Left lung (tissue), 4 donors: ENCODE measurements at regions not wholly inside any gene's neighbourhood (a gene's known extent, or its start where the extent isn't known, plus 50 kb on each side); places are given as distances from the start of the nearest gene placed in this dataset.

ENCODE experiments used
- ATAC-seq: fragments of 200-7000 bp; cut with Tn5 transposase; one replicate; pipeline ENCODE4 v1.9.1; 2020; ENCODE audit warnings: moderate library complexity
- DNase-seq, 4 donors: peaks; one replicate each; pipeline ENCODE4 v3.0.0-alpha.2; 2013 to 2020
- H3K27ac ChIP-seq, 2 donors: fragments of 200-600 bp; sonication (generic) in 1 of 2; one replicate each; pipeline versions ENCODE4 v1.5.0 to v1.8.0; 2020 to 2021
- H3K27me3 ChIP-seq, 2 donors: fragments of 200-600 bp; sonication (generic) in 1 of 2; one replicate each; pipeline versions ENCODE4 v1.5.0 to v1.8.0; 2020 to 2021
- H3K36me3 ChIP-seq, 2 donors: fragments of 200-600 bp; sonication (generic) in 1 of 2; one replicate each; pipeline versions ENCODE4 v1.5.0 to v1.8.0; 2020 to 2021
- H3K4me1 ChIP-seq, 2 donors: fragments of 200-600 bp; one replicate each; pipeline ENCODE4 v1.8.0; 2021
- H3K4me3 ChIP-seq, 2 donors: fragments of 200-600 bp; sonication (generic) in 1 of 2; one replicate each; pipeline versions ENCODE4 v1.5.0 to v1.8.0; 2020 to 2021; ENCODE audit warnings: mild to moderate bottlenecking in 1 of 2
- H3K9me3 ChIP-seq, 2 donors: fragments of 200-600 bp; sonication (generic) in 1 of 2; one replicate each; pipeline versions ENCODE4 v1.5.0 to v1.8.0; 2020 to 2021
- intact Hi-C, 2 donors: fragments of 100-400 bp; cut with DNase I; formaldehyde crosslinking; loops; one replicate each; pipeline versions ENCODE4 v1.11.2 to v1.14.2; 2022
- TF ChIP-seq, protein P1 (sequence below), 2 donors: fragments of 200-600 bp; sonication (generic) in 1 of 2; IDR thresholded peaks; one replicate each; pipeline versions ENCODE4 v1.5.0 to v1.8.0; 2021; ENCODE audit warnings: antibody characterized with exemption in 2 of 2
- donor health status: DM: no; HTN: yes; CAD: no.
- donor health status: DM: no; HTN: no; CAD: no.

DNA sequence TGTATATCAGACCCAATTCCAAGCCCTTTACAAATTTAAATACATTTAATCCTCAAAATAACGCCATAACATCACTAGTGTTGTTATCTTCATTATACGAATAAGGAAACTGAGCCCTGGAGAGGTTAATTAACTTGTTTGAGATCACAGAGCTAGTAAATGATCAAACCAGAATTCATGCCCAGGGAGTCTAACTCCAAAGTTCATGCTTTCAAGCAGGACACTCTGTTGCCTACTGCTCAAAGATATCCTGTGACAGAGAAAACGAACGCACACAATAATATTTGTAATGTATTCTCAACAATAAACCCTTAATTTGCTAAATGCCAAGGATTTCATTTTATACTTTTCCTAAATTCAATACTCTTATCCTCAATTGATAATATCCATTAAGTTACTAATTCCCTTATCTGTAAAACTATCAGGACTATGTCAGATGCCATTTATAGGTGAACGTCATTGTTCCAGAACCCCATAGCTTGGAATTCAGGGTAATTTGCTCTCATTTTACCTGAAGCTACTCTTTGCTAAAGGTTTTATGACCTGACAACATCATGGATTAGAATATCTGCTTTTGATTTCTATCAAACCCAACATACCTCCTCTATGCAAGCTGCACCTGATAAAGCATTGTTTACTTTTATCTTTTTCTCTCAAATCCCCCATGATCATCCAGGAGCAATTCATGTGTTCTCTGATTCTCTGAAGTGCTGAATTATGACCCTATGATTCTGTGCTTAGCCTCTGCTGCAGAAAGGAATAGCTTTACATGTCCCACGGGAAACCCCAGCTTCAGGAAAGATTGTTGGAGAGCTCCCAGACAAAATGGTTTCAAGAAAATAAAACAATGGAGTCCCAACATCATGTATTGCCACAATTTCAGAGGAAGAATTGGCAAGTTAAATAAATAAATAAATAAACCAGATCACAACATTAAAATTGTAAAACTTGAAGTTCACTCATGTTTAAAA, 150.2 kb upstream of the CDK1 start:
- intact Hi-C loops: no loop called here
- DNase-seq (no peak), ATAC-seq (no peak)
- Histone ChIP-seq H3K4me1 (no peaks in the 10 kb centered on the region), H3K36me3 (no peaks in the 10 kb centered on the region), H3K4me3 (no peak overlapping the region), H3K27me3 (peaks cover 0 to 3% of the 10 kb centered on the region in 2 donors), H3K9me3 (no peaks in the 10 kb centered on the region), H3K27ac (no peak overlapping the region)
- TF ChIP-seq, protein P1, sequence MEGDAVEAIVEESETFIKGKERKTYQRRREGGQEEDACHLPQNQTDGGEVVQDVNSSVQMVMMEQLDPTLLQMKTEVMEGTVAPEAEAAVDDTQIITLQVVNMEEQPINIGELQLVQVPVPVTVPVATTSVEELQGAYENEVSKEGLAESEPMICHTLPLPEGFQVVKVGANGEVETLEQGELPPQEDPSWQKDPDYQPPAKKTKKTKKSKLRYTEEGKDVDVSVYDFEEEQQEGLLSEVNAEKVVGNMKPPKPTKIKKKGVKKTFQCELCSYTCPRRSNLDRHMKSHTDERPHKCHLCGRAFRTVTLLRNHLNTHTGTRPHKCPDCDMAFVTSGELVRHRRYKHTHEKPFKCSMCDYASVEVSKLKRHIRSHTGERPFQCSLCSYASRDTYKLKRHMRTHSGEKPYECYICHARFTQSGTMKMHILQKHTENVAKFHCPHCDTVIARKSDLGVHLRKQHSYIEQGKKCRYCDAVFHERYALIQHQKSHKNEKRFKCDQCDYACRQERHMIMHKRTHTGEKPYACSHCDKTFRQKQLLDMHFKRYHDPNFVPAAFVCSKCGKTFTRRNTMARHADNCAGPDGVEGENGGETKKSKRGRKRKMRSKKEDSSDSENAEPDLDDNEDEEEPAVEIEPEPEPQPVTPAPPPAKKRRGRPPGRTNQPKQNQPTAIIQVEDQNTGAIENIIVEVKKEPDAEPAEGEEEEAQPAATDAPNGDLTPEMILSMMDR (IDR thresholded peaks at IDR 0.05): no peak

GRCh38 chr10:60626037-60626436, 152.2 kb upstream of the CDK1 start:
- Histone ChIP-seq H3K27me3 (peaks cover 0 to 3% of the 10 kb centered on the region in 2 donors), H3K9me3 (no peaks in the 10 kb centered on the region), H3K4me1 (no peaks in the 10 kb centered on the region), H3K36me3 (no peaks in the 10 kb centered on the region), H3K4me3 (no peak overlapping the region), H3K27ac (no peak overlapping the region)
- TF ChIP-seq, protein P1 (IDR thresholded peaks at IDR 0.05): no peak
- intact Hi-C loops: no loop called here
- ATAC-seq (no peak), DNase-seq (no peak)

- Histone ChIP-seq H3K9me3 (no peaks in the 10 kb centered on the region), H3K4me3 (no peak overlapping the region), H3K27me3 (no peaks in the 10 kb centered on the region), H3K27ac (no peak overlapping the region), H3K4me1 (no peaks in the 10 kb centered on the region), H3K36me3 (no peaks in the 10 kb centered on the region)
- ATAC-seq (no peak), DNase-seq (no peak)
- intact Hi-C loops: no loop called here
- TF ChIP-seq, protein P1 (IDR thresholded peaks at IDR 0.05): no peak
Observed at GRCh38 chr10:60623627-60624026, 154.7 kb upstream of the CDK1 start.

- H3K9me3 ChIP-seq: no peaks in the 10 kb centered on the region
- H3K4me1 ChIP-seq: no peaks in the 10 kb centered on the region
- H3K27ac ChIP-seq: no peak overlapping the region
- no peak overlapping the region for H3K4me3 ChIP-seq
- no peaks in the 10 kb centered on the region for H3K36me3 ChIP-seq
- no peaks in the 10 kb centered on the region for H3K27me3 ChIP-seq
- DNase-seq (no peak), ATAC-seq (peak; percentile 78)
- intact Hi-C loops: no loop called here
- TF ChIP-seq, protein P1 (IDR thresholded peaks at IDR 0.05): no peak
Observed at GRCh38 chr10:60621018-60621417, 157.3 kb upstream of the CDK1 start.

GRCh38 chr10:60618861-60619260, 159.4 kb upstream of the CDK1 start:
- Histone ChIP-seq H3K36me3 (no peaks in the 10 kb centered on the region), H3K27ac (no peak overlapping the region), H3K9me3 (no peaks in the 10 kb centered on the region), H3K4me1 (no peaks in the 10 kb centered on the region), H3K4me3 (no peak overlapping the region), H3K27me3 (no peaks in the 10 kb centered on the region)
- no peak for ATAC-seq
- intact Hi-C loops: no loop called here
- TF ChIP-seq, protein P1 (IDR thresholded peaks at IDR 0.05): no peak
- no peak for DNase-seq
